GM19035 (cell line): ENCODE measurements at regions not wholly inside any gene's neighbourhood (a gene's known extent, or its start where the extent isn't known, plus 50 kb on each side); places are given as distances from the start of the nearest gene placed in this dataset.
"Not testable (repeated sequence)": the region's sequence is repeated elsewhere in the genome, so short reads cannot be mapped to it uniquely, and the experiment has no call there.

Experiments
- ATAC-seq: cut with Tn5 transposase; IDR thresholded peaks from one replicate; pipeline ENCODE4 v1.9.1; 2021; ENCODE audit not compliant: unreplicated experiment

- ATAC-seq, result not testable (repeated sequence)
Measured at GRCh38 chr7:76926416-76926815, 105.7 kb downstream of the SPDYE17 start.

DNA sequence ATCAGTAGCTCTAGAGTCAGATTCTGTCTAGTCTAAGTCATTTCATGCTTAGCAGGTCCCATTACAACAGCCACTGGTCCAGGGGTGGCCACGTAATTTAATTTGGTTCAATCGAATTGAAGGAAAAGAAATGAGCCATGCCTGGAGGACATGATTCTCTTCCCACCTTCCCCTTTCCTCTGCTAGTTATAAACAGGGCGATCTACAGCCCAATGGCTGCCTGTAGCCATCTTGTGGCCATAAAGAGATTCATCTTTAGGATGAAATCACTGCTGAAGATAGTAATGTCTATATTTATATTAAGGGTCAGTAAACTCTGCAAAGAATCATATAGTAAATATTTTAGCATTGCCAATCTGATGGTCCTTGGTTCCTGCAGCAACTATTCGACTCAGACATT is 107.4 kb downstream of the SPDYE17 start:
- not testable (repeated sequence) for ATAC-seq

DNA sequence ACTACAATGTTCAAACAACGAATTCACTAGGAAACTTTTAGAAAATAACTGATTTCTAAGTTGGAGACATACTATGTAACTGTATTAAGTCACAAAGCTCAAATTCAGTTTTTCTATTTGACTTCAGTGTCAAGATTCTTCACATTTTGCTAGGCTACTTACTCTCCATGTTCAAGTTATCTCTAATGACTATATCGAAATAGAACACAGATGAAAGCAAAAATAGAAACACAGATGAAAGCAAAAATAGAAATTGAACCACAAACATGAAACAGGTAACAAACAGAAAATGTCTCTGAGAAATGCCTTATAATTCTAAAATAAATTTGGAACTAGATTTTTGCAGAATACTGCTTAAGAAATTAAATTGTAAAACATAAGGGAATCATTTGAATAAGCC is 113.5 kb downstream of the SPDYE17 start:
- not testable (repeated sequence) for ATAC-seq

GRCh38 chr7:76914361-76914760 is 117.8 kb downstream of the SPDYE17 start:
- not testable (repeated sequence) for ATAC-seq

DNA sequence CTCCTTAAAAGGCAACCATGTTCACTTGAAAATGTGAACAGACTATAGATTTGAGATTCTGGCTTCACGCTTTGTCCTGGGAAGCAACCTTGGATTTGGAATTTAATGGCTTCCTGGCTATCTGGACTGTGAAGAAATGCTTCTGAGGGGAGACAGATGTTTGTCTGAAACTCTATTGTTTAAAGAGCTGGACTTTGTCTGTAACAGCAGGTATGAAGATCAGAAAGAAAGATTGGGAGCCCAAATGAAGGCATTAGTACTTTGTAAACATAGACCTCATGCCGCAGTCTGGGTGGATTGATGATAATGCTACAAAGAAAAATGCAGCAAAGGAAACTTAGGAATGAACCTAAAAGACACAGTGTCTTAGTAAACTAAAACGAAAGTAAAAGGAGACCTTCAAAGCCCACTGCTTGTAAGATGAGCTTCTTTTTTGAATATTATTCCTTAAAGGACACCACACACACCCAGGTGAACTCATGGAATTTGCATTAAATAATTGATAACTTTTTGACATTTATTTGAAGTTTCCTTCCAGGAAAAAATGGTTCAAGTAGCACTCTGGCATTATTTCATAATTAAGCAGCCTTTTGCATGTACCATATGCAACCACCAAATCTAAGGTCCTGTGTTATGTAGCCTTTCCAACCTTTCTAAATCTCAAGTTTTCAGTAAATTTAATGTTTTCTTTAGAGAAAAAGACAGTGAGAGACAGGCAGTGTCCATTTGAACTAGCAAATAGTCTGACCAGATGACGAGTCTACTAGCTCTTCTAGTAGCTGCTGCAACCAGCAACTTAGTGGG is 119.9 kb downstream of the SPDYE17 start:
- not testable (repeated sequence) for ATAC-seq

- not testable (repeated sequence) for ATAC-seq
Measured at GRCh38 chr7:76904688-76905087, 127.5 kb downstream of the SPDYE17 start.

DNA sequence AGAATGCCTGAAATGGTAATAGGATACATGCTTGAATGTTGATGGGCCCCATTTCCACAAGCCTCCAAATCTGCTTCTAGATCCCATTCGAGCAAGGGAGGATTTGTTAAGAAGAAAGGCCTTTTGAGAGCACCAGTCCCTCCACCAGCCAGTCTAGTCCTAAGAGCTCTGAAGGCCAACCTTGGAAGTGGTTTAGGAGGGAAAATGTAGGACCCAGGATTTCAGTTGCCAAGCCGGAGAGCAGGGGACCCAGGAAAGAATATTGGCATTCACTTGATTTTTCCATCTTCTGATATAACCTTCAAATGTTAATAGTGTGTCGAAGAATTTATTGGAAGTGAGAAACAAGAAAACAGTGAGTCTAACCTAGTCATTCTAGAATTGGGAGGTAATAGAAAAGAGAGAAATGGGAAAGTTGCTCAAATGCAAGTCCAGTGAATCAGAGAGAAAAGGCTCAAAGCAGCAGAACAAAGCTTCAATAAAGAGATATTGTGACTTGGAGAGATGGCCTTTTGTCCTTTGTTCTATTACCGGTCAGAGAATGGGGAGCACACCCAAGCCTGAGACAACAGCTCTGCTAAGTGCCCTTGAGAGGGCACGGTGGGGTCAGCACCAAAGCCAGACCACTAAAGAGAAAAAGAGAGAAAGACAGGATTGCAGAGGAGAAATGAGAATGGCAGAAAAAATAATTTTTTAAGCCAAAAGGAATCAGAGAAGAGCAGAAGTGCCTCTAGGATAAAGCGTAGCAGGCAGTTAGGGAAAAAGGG is 130.0 kb downstream of the SPDYE17 start:
- not testable (repeated sequence) for ATAC-seq

DNA sequence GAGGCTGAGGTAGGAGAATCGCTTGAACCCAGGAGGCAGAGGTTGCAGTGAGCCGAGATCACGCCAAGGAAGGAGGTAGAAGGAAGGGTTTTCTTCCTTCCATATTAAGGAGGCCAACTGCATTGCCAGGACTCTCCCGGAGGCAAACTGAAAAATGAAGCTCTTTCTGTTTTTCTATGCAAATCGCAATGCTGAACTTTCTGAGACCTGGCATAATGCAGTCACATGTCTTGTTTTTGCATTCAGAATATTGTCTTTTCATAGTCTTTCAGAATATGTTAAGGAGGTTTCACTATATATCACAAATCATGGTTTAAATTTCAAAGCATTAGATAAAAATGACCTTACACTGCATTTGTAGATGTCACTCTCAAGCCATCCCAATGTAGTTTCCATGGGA is 133.4 kb downstream of the SPDYE17 start:
- ATAC-seq, result not testable (repeated sequence)

DNA sequence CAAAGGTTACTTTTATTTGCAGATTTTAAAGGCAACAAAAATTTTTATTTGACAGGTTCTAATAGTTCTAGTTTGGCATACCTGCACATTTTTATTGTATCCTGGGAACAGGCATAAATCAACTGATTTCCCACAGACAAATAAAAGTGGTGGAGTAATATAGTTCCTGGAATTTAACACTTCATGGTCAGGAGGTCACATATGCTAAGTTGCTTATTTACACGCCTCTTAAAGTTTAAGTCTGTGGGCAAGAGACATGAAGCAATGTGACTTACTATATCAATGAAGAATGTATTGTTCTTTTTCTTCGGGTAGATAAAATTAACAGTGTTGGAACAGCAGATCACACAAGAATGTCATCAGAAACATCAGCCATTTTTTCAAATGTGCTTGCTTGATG is 135.2 kb downstream of the SPDYE17 start:
- not testable (repeated sequence) for ATAC-seq

DNA sequence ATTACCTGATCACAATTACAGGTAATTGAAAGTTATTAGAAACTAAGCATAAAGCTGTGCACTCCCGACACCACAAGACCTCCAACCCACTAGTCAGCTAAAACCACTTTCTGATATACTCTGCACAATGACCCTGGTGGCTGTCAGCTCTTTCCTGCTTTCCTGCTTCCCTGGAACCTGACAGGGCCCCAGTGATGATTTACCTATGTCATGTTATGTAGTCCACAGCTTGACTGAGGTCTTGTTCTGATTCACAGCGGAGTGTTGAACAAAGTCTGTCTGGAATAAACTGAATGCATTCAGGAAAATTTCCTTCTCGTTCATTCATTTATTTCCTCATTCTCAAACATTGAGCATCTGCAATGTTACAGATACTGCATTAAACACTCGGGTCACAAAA is 136.5 kb downstream of the SPDYE17 start:
- ATAC-seq, result not testable (repeated sequence)

GRCh38 chr7:76891771-76892170 is 140.4 kb downstream of the SPDYE17 start:
- not testable (repeated sequence) for ATAC-seq

GRCh38 chr7:76879733-76880288 is 152.3 kb downstream of the SPDYE17 start:
- not testable (repeated sequence) for ATAC-seq

DNA sequence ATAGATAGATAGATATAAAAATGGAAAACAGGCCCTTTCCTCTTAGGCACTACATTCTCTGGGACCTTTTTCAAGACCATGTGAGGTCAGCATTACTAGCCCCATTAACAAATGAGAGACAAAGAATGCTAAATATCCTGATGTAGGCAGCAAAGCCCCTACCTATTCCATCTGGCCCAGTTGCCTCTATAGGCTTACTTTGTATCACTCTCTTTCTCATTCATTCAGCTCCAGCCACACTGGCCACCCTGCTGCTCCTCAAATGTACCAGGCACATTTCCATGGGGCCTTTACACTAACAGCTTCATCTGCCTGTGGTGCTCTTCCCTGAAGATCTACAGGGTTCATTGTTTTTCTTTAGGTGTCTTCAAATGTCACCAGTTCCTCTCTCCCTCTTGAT is 156.4 kb downstream of the SPDYE17 start:
- not testable (repeated sequence) for ATAC-seq

GRCh38 chr7:76870504-76870808 is 161.7 kb downstream of the SPDYE17 start:
- not testable (repeated sequence) for ATAC-seq

DNA sequence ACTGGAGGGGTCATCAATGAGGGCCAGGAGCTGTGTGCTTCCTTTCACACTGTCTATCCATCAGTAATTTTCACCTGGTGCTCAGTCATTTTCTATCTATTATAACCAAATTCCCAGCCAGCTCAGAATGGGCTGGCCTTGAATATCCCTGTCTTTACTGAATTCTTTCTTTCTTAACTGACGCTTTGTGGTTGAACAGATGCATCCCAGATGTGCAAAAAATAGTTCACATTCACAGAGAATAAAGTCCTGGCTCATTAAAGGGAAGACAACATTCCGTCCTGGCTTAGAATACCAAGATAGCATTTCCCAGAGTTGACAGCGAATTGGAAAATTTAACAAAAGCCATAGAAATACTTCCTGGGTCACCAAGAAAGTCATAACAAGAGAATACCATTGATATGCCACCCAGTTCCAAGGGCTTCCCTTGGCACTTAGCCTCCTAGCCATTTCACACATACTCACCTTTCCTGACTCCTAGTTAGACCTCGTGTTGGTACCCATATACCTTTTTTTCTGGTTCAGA is 164.7 kb downstream of the SPDYE17 start:
- not testable (repeated sequence) for ATAC-seq

DNA sequence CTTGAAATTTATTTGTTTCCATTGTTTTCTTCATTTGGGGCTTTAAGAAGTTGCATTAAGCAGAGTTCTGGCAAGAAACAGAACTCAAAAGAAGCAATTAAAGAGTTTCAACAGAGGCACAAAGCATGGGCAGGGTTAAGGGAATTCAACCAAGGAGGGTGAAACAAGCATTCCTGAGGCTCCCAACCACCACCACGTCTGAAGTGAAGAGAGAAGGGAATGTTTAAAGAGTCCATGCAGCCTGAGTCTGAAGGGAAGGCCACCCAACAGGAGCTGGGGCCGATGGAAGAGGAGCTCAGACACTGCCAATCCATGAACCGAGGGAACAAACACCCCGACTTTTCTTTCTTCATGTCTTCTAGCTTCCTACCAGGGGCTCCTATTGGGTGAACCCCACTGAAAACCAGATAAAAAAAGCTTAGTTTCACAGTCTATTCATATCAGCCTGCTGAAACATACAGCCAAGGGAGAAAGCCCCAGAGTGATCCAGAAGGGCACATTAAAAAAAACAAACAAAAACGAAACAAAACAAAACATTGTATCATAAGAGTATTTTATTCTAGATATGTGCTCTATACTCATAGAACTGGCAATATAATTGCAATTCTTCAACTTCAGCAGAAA is 168.9 kb downstream of the SPDYE17 start:
- not testable (repeated sequence) for ATAC-seq

DNA sequence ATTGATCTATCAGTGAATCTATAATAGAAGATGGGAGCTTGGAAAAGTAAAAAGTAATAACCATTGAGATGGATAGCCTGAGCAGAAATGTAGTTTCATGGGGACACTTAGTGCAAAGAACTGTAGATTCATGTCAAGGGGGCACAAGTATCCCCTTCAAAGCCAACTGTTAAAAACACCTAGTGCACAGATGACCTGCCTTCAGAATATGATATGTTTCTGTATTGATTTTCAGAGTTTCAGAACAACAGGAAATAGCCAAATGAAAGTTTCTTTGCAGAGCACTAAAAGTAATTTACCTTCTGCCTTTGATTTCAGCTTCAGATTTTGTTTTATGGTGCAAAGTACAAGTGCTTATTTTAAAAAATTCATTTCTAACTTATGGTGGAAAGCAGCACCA is 169.9 kb downstream of the SPDYE17 start:
- ATAC-seq, result peak; percentile 52

DNA sequence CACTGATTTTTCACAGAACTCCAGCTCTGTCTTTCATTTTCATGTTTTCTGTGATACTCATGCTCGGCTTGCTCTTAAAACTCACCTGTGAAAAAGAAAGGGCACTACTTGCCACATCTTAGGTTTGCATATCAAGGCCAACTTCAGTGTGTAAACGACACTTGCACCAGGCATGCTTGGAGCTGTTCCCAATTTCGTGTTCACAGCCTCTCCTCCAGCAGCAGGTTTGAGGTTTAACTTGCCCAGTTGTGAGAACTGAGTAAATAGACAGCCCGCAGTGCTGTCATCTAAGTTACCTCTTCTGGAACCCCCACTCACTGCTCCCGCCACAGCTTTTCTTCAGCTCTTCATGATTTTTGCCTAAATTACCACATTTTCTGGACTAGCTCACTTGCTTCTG is 172.2 kb downstream of the SPDYE17 start:
- ATAC-seq, result not testable (repeated sequence)

GRCh38 chr7:76854631-76855030 is 177.5 kb downstream of the SPDYE17 start:
- not testable (repeated sequence) for ATAC-seq

GRCh38 chr7:76852787-76853584 is 179.2 kb downstream of the SPDYE17 start:
- not testable (repeated sequence) for ATAC-seq
